ENCODE measurements at regions not wholly inside any gene's neighbourhood (a gene's known extent, or its start where the extent isn't known, plus 50 kb on each side); places are given as distances from the start of the nearest gene placed in this dataset.
"Not testable (repeated sequence)": the region's sequence is repeated elsewhere in the genome, so short reads cannot be mapped to it uniquely, and the experiment has no call there.

DNA sequence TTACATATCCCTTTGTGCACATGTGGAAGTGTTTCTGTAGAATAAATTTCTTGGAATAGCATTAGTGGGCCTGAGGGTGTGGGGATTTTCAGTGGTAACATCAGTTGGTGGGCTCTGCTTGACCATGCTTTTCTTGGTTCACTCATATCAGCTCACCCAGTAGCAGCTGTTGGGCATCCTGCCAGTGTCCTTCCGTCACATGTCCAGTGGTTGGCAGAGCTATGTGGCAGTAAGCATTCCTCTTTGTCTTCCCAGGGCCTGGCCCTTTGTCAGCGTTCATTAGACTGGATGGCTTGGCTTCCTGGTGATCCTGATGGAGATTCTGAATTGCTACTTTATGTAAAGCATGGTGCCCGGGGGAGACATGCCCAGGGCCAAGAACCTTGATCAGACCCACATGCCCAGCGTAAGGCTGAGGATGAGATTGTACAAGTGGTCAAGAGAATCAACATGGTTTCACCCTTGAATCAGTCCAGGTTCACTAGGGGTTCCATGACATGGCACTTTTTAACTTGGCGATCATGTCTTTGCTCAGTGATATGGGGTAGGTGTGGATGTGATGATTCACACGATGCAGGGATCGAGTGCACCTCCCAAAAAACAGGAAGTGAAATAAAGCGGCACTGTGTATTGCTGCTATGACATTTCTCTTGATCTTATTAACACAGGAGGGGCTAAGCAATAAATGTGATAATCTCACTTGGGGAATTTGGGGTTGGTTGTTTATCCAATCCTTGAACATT, 72.1 kb upstream of the IGFBP7 start:
- Mint-ChIP-seq H3K27ac (ENCODE audit: unreplicated experiment) (no peak overlapping the region), H3K27me3 (ENCODE audit: unreplicated experiment) (no peaks in the 10 kb centered on the region), H3K36me3 (ENCODE audit: unreplicated experiment) (no peaks in the 10 kb centered on the region), H3K4me1 (ENCODE audit: low read depth, unreplicated experiment) (peaks cover 1% of the 10 kb centered on the region), H3K9me3 (ENCODE audit: unreplicated experiment) (no peaks in the 10 kb centered on the region), H3K4me3 (ENCODE audit: unreplicated experiment) (no peak overlapping the region)
- DNase-seq = no peak
- TF ChIP-seq, protein P1, sequence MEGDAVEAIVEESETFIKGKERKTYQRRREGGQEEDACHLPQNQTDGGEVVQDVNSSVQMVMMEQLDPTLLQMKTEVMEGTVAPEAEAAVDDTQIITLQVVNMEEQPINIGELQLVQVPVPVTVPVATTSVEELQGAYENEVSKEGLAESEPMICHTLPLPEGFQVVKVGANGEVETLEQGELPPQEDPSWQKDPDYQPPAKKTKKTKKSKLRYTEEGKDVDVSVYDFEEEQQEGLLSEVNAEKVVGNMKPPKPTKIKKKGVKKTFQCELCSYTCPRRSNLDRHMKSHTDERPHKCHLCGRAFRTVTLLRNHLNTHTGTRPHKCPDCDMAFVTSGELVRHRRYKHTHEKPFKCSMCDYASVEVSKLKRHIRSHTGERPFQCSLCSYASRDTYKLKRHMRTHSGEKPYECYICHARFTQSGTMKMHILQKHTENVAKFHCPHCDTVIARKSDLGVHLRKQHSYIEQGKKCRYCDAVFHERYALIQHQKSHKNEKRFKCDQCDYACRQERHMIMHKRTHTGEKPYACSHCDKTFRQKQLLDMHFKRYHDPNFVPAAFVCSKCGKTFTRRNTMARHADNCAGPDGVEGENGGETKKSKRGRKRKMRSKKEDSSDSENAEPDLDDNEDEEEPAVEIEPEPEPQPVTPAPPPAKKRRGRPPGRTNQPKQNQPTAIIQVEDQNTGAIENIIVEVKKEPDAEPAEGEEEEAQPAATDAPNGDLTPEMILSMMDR (IDR thresholded peaks at IDR 0.05; ENCODE audit: partially characterized antibody, unreplicated experiment) = no peak

DNA sequence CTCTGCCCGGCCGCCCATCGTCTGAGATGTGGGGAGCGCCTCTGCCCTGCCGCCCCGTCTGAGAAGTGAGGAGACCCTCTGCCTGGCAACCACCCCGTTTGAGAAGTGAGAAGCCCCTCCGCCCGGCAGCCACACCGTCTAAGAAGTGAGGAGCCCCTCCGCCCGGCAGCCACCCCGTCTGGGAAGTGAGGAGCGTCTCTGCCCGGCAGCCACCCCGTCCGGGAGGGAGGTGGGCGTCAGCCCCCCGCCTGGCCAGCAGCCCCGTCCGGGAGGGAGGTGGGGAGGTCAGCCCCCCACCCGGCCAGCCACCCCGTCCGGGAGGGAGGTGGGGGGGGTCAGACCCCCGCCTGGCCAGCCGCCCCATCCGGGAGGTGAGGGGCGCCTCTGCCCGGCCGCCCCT, 63.0 kb upstream of the IGFBP7 start:
- not testable (repeated sequence) for H3K36me3 Mint-ChIP-seq (ENCODE audit: unreplicated experiment); H3K4me3 Mint-ChIP-seq (ENCODE audit: unreplicated experiment); H3K9me3 Mint-ChIP-seq (ENCODE audit: unreplicated experiment); H3K4me1 Mint-ChIP-seq (ENCODE audit: low read depth, unreplicated experiment); H3K27me3 Mint-ChIP-seq (ENCODE audit: unreplicated experiment); H3K27ac Mint-ChIP-seq (ENCODE audit: unreplicated experiment); DNase-seq

- Mint-ChIP-seq H3K4me3 (ENCODE audit: unreplicated experiment) (no peak overlapping the region), H3K27me3 (ENCODE audit: unreplicated experiment) (peaks cover 5% of the 10 kb centered on the region), H3K36me3 (ENCODE audit: unreplicated experiment) (peaks cover 6% of the 10 kb centered on the region), H3K27ac (ENCODE audit: unreplicated experiment) (no peak overlapping the region), H3K4me1 (ENCODE audit: low read depth, unreplicated experiment) (no peaks in the 10 kb centered on the region), H3K9me3 (ENCODE audit: unreplicated experiment) (peaks cover 7% of the 10 kb centered on the region)
- TF ChIP-seq, protein P1 (IDR thresholded peaks at IDR 0.05; ENCODE audit: partially characterized antibody, unreplicated experiment) = no peak
- DNase-seq = no peak
Observed at GRCh38 chr4:57172065-57172464, 61.9 kb upstream of the IGFBP7 start.

- peaks cover 5% of the 10 kb centered on the region for H3K27me3 Mint-ChIP-seq (ENCODE audit: unreplicated experiment)
- no peak overlapping the region for H3K4me3 Mint-ChIP-seq (ENCODE audit: unreplicated experiment)
- peaks cover 3% of the 10 kb centered on the region for H3K4me1 Mint-ChIP-seq (ENCODE audit: low read depth, unreplicated experiment)
- TF ChIP-seq, protein P1 (IDR thresholded peaks at IDR 0.05; ENCODE audit: partially characterized antibody, unreplicated experiment) = no peak
- peaks cover 6% of the 10 kb centered on the region for H3K36me3 Mint-ChIP-seq (ENCODE audit: unreplicated experiment)
- H3K9me3 Mint-ChIP-seq (ENCODE audit: unreplicated experiment) = peaks cover 7% of the 10 kb centered on the region
- no peak for DNase-seq
- H3K27ac Mint-ChIP-seq (ENCODE audit: unreplicated experiment) = no peak overlapping the region
Observed at GRCh38 chr4:57168982-57169381, 58.8 kb upstream of the IGFBP7 start.

- peak overlapping the region; percentile 91 for H3K4me3 Mint-ChIP-seq (ENCODE audit: unreplicated experiment)
- TF ChIP-seq, protein P1 (IDR thresholded peaks at IDR 0.05; ENCODE audit: partially characterized antibody, unreplicated experiment) = peak; percentile 98
- H3K27ac Mint-ChIP-seq (ENCODE audit: unreplicated experiment) = peak overlapping the region; percentile 64
- peaks cover 4% of the 10 kb centered on the region for H3K9me3 Mint-ChIP-seq (ENCODE audit: unreplicated experiment)
- H3K36me3 Mint-ChIP-seq (ENCODE audit: unreplicated experiment) = no peaks in the 10 kb centered on the region
- no peaks in the 10 kb centered on the region for H3K27me3 Mint-ChIP-seq (ENCODE audit: unreplicated experiment)
- peaks cover 3% of the 10 kb centered on the region for H3K4me1 Mint-ChIP-seq (ENCODE audit: low read depth, unreplicated experiment)
- peak; percentile 89 for DNase-seq
Observed at GRCh38 chr4:57163530-57164459, 53.6 kb upstream of the IGFBP7 start.
